SK-N-SH (cell line): ENCODE measurements at regions not wholly inside any gene's neighbourhood (a gene's known extent, or its start where the extent isn't known, plus 50 kb on each side); places are given as distances from the start of the nearest gene placed in this dataset.
A peak's percentile ranks its signal among the peaks of the same experiment; 100 is the strongest.

Source experiments
- CTCF ChIA-PET: fragments of 300-600, 350-600 bp; formaldehyde crosslinking; extraction: SDS; loops from one replicate; lab custom pipeline; 2021; lab: Yijun Ruan, JAX
- POLR2A ChIA-PET: fragments of 350-600 bp; sonication (Branson Sonifier 250); formaldehyde crosslinking; extraction: SDS; loops from one replicate; lab custom pipeline; 2020; ENCODE audit warnings: antibody characterized with exemption, inconsistent platforms; lab: Yijun Ruan, JAX
- DNase-seq: peaks from one replicate; pipeline ENCODE4 v3.0.0; 2012
- H2AFZ ChIP-seq: fragments of 200-600 bp; sonication (generic); 2 replicates; pipeline ENCODE4 v1.8.1; 2016; ENCODE audit warnings: antibody characterized with exemption, mild to moderate bottlenecking, low read depth
- H3F3A ChIP-seq: fragments of 200-600 bp; sonication (generic); replicated peaks from 2 replicates; pipeline ENCODE3; 2016; ENCODE audit warnings: antibody characterized with exemption, mild to moderate bottlenecking; ENCODE audit not compliant: insufficient read depth
- H3K27ac ChIP-seq, 2 experiments: fragments of 200-500 bp in 1 of 2; fragments of 200-600 bp in 1 of 2; sonication (Bioruptor generic) in 1 of 2; sonication (generic), shearing (Covaris generic) in 1 of 2; 2 replicates each; pipeline versions ENCODE4 v1.5.1 to v1.6.1; 2014 to 2016; ENCODE audit warnings: low read depth in 2 of 2, inconsistent platforms in 1 of 2, low read length in 1 of 2, mild to moderate bottlenecking in 1 of 2, mixed read lengths in 1 of 2
- H3K27me3 ChIP-seq: fragments of 200-600 bp; sonication (generic), shearing (Covaris generic); 2 replicates; pipeline ENCODE4 v1.6.1; 2016; ENCODE audit warnings: mixed run types; ENCODE audit not compliant: insufficient read depth
- H3K36me3 ChIP-seq, 2 experiments: fragments of 200-500 bp in 1 of 2; fragments of 200-600 bp in 1 of 2; sonication (Bioruptor generic) in 1 of 2; sonication (generic) in 1 of 2; replicated peaks in 1 of 2; 2 replicates each; pipeline versions ENCODE3 to v1.5.1; 2014 to 2016; ENCODE audit warnings: low read length in 1 of 2, mild to moderate bottlenecking in 1 of 2; ENCODE audit not compliant: insufficient read depth in 2 of 2, control insufficient read depth in 1 of 2
- H3K4me1 ChIP-seq, 2 experiments: fragments of 200-500 bp in 1 of 2; fragments of 200-600 bp in 1 of 2; sonication (Bioruptor generic) in 1 of 2; sonication (generic), shearing (Covaris generic) in 1 of 2; 2 replicates each; pipeline versions ENCODE4 v1.5.1 to v1.6.1; 2014 to 2016; ENCODE audit warnings: low read depth in 1 of 2, low read length in 1 of 2, mixed run types in 1 of 2; ENCODE audit not compliant: insufficient read depth in 2 of 2, control insufficient read depth in 1 of 2
- H3K4me2 ChIP-seq: fragments of 200-600 bp; sonication (generic), shearing (Covaris generic); 2 replicates; pipeline ENCODE4 v1.6.1; 2017; ENCODE audit warnings: mixed run types
- H3K4me3 ChIP-seq, 2 experiments: fragments of 200-500 bp in 1 of 2; fragments of 200-600 bp in 1 of 2; sonication (Bioruptor generic) in 1 of 2; sonication (generic), shearing (Covaris generic) in 1 of 2; 2 replicates each; pipeline versions ENCODE4 v1.5.1 to v1.8.1; 2014 to 2016; ENCODE audit warnings: low read depth in 2 of 2, inconsistent platforms in 1 of 2, low read length in 1 of 2, mild to moderate bottlenecking in 1 of 2, mixed read lengths in 1 of 2, moderate library complexity in 1 of 2
- H3K79me2 ChIP-seq: fragments of 200-600 bp; sonication (generic); 2 replicates; pipeline ENCODE4 v1.8.1; 2017; ENCODE audit warnings: mild to moderate bottlenecking; ENCODE audit not compliant: insufficient read depth
- H3K9ac ChIP-seq: fragments of 200-600 bp; sonication (generic); 2 replicates; pipeline ENCODE4 v1.6.1; 2017; ENCODE audit warnings: mixed run types
- H3K9me2 ChIP-seq: fragments of 200-600 bp; sonication (generic); 2 replicates; pipeline ENCODE4 v1.6.1; 2017; ENCODE audit warnings: mixed run types
- H3K9me3 ChIP-seq: fragments of 200-600 bp; sonication (generic); 2 replicates; pipeline ENCODE4 v1.6.1; 2017; ENCODE audit warnings: mixed run types, mild to moderate bottlenecking, moderate library complexity
- H4K20me1 ChIP-seq: fragments of 200-600 bp; sonication (generic); 2 replicates; pipeline ENCODE4 v1.6.1; 2017; ENCODE audit warnings: mild to moderate bottlenecking, mixed run types; ENCODE audit not compliant: insufficient read depth
- CHD2 ChIP-seq: fragments of 150-350 bp; IDR thresholded peaks from 2 replicates; pipeline ENCODE4 v1.6.1; 2018; ENCODE audit warnings: low read length; ENCODE audit not compliant: partially characterized antibody
- ELF1 ChIP-seq: IDR thresholded peaks from 2 replicates; pipeline ENCODE4 v1.4.0; 2012
- EZH2phosphoT487 ChIP-seq: fragments of 200-600 bp; sonication (generic); IDR thresholded peaks from 2 replicates; pipeline ENCODE4 v1.6.1; 2017; ENCODE audit warnings: low read depth, mixed run types, mild to moderate bottlenecking, antibody characterized with exemption, moderate library complexity, borderline replicate concordance
- GABPA ChIP-seq: IDR thresholded peaks from 2 replicates; pipeline ENCODE4 v1.4.0; 2012; ENCODE audit warnings: low read depth, mild to moderate bottlenecking
- GATA2 ChIP-seq: sonication (generic); formaldehyde crosslinking; IDR thresholded peaks from 2 replicates; pipeline ENCODE4 v1.5.0; 2020; ENCODE audit warnings: mild to moderate bottlenecking, missing genetic modification reagents
- MXI1 ChIP-seq: IDR thresholded peaks from 2 replicates; pipeline ENCODE4 v1.6.1; 2012; ENCODE audit warnings: mild to moderate bottlenecking, low read depth, low read length, improper control_type of control experiment
- NRF1 ChIP-seq: IDR thresholded peaks from 2 replicates; pipeline ENCODE4 v1.6.1; 2012; ENCODE audit warnings: low read depth, mild to moderate bottlenecking, low read length
- RAD21 ChIP-seq: IDR thresholded peaks from 2 replicates; pipeline ENCODE4 v1.6.1; 2012; ENCODE audit warnings: mild to moderate bottlenecking, low read length
- RCOR1 ChIP-seq: fragments of 150-350 bp; IDR thresholded peaks from 2 replicates; pipeline ENCODE4 v1.6.1; 2017; ENCODE audit warnings: antibody characterized with exemption, low read length
- RFX5 ChIP-seq: IDR thresholded peaks from 2 replicates; pipeline ENCODE4 v1.6.1; 2012; ENCODE audit warnings: mild to moderate bottlenecking, improper control_type of control experiment, low read length
- RXRA ChIP-seq: IDR thresholded peaks from 2 replicates; pipeline ENCODE4 v1.4.0; 2012; ENCODE audit warnings: low read depth, mild to moderate bottlenecking, borderline replicate concordance
- SIN3A ChIP-seq: IDR thresholded peaks from 2 replicates; pipeline ENCODE4 v1.6.1; 2012; ENCODE audit warnings: low read depth, mild to moderate bottlenecking, low read length, moderate library complexity, borderline replicate concordance
- TAF1 ChIP-seq: IDR thresholded peaks from 2 replicates; pipeline ENCODE4 v1.6.1; 2012; ENCODE audit warnings: low read depth, mild to moderate bottlenecking, low read length, moderate library complexity, borderline replicate concordance
- TCF12 ChIP-seq: IDR thresholded peaks from 2 replicates; pipeline ENCODE4 v1.4.0; 2012
- TEAD4 ChIP-seq: IDR thresholded peaks from 2 replicates; pipeline ENCODE4 v1.4.0; 2012; ENCODE audit warnings: mild to moderate bottlenecking, borderline replicate concordance; ENCODE audit not compliant: insufficient read depth
- WGBS: methylation state at CpG from one replicate; pipeline ENCODE4 v1.1.6; 2017; ENCODE audit warnings: low lambda C conversion rate; 5-methylcytosine and 5-hydroxymethylcytosine counted together
- TF ChIP-seq, protein P1 (sequence below): fragments of 200-600 bp; sonication (generic); IDR thresholded peaks from 2 replicates; pipeline ENCODE4 v1.6.1; 2017; ENCODE audit warnings: antibody characterized with exemption, mild to moderate bottlenecking, moderate library complexity
- TF ChIP-seq, protein P2 (sequence below): IDR thresholded peaks from 2 replicates; pipeline ENCODE4 v1.4.0; 2012; ENCODE audit warnings: low read depth, borderline replicate concordance

DNA sequence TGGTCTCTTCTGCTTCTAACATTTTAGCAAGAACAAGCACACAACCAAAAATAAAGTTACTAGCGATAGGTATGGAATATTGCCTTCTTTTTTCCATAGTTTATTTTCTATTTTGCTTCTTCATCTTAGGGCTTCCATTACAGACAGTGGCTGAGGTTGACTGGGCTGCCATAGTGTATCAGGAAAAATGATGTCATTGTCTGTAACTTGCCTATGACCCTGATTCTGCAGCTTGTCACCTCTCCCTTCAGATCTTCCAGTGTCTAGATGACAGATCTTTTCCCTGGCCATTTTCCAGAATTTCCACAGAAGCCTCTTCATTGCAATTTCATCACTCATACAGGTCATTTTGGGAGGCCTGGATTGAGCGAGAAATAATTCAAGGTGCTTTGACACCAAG, 308.5 kb downstream of the EPHA4 start:
- POLR2A ChIA-PET: no interaction called here

DNA sequence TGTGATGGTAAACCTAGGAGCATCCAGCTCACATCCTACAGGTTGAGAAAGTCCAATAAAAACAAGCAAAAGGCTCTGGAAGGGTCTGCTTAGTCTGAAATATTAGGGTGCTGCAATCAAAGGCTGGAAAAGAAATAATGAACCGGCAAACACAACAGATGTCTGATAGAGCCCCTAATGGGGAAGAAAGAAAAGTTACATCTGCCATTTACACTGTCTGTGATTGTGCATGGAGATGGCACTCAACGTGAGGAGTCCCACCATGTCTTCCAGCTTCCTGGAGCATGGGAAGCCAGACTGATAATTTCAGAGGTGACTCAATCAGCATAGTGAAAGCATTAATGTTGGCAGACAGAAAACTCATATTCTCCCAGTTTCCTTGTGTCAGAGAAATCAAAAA, 307.8 kb downstream of the EPHA4 start:
- Histone ChIP-seq H3K36me3 (no peaks in the 10 kb centered on the region), H2AFZ (no peak overlapping the region), H3K79me2 (no peaks in the 10 kb centered on the region), H3K9me3 (no peaks in the 10 kb centered on the region), H3K27ac (no peak overlapping the region)
- TF ChIP-seq GABPA: no peak
- TF ChIP-seq, protein P1, sequence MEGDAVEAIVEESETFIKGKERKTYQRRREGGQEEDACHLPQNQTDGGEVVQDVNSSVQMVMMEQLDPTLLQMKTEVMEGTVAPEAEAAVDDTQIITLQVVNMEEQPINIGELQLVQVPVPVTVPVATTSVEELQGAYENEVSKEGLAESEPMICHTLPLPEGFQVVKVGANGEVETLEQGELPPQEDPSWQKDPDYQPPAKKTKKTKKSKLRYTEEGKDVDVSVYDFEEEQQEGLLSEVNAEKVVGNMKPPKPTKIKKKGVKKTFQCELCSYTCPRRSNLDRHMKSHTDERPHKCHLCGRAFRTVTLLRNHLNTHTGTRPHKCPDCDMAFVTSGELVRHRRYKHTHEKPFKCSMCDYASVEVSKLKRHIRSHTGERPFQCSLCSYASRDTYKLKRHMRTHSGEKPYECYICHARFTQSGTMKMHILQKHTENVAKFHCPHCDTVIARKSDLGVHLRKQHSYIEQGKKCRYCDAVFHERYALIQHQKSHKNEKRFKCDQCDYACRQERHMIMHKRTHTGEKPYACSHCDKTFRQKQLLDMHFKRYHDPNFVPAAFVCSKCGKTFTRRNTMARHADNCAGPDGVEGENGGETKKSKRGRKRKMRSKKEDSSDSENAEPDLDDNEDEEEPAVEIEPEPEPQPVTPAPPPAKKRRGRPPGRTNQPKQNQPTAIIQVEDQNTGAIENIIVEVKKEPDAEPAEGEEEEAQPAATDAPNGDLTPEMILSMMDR: peak; percentile 32
- TF ChIP-seq, all 33 proteins: peak for 1
- ChIA-PET CTCF (interaction anchor here (0.9 kb wide), 1 partner anchor 19 kb away, joined by 3 read pairs; no protein-coding TSS in a partner anchor), POLR2A (no interaction called here)
- Histone ChIP-seq H3K4me1 (no peaks in the 10 kb centered on the region; a peak in 1 of 4 replicates), H3K4me3 (no peak overlapping the region), H3K4me2 (no peak overlapping the region), H3K27me3 (no peaks in the 10 kb centered on the region), H3F3A (no peaks in the 10 kb centered on the region), H3K9me2 (no peaks in the 10 kb centered on the region), H4K20me1 (no peaks in the 10 kb centered on the region), H3K9ac (no peak overlapping the region)
- WGBS: 2% methylated on average over 2 of the region's 2 CpGs
- no peak for DNase-seq

More for the DNA sequence above, 308.5 kb downstream of the EPHA4 start:
- H3K4me2 ChIP-seq: no peak overlapping the region
- no peak overlapping the region for H3K9ac ChIP-seq
- no peaks in the 10 kb centered on the region; a peak in 1 of 4 replicates for H3K4me1 ChIP-seq
- CTCF ChIA-PET: no interaction called here
- no peaks in the 10 kb centered on the region for H3F3A ChIP-seq
- H3K27me3 ChIP-seq: no peaks in the 10 kb centered on the region
- no peak overlapping the region for H3K4me3 ChIP-seq
- H3K36me3 ChIP-seq: no peaks in the 10 kb centered on the region
- WGBS: 13% methylated on average over 2 of the region's 2 CpGs
- H3K9me2 ChIP-seq: no peaks in the 10 kb centered on the region
- H3K27ac ChIP-seq: no peak overlapping the region
- TF ChIP-seq, protein P2, sequence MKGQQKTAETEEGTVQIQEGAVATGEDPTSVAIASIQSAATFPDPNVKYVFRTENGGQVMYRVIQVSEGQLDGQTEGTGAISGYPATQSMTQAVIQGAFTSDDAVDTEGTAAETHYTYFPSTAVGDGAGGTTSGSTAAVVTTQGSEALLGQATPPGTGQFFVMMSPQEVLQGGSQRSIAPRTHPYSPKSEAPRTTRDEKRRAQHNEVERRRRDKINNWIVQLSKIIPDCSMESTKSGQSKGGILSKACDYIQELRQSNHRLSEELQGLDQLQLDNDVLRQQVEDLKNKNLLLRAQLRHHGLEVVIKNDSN: no peak
- TF ChIP-seq TEAD4: no peak
- no peak for TF ChIP-seq SIN3A
- TF ChIP-seq TCF12: no peak
- no peak for TF ChIP-seq RCOR1
- TF ChIP-seq, protein P1: no peak
- TF ChIP-seq EZH2phosphoT487: no peak
- TF ChIP-seq GABPA: no peak
- no peak for TF ChIP-seq RFX5
- TF ChIP-seq CHD2: no peak
- no peak for TF ChIP-seq RAD21
- TF ChIP-seq GATA2 (CRISPR knock-in tag): no peak
- no peak for TF ChIP-seq TAF1
- no peak for TF ChIP-seq MXI1
- no peak for TF ChIP-seq ELF1
- no peak for TF ChIP-seq NRF1
- no peak for TF ChIP-seq RXRA
- no peaks in the 10 kb centered on the region for H3K9me3 ChIP-seq
- H2AFZ ChIP-seq: no peak overlapping the region
- DNase-seq: no peak
- no peaks in the 10 kb centered on the region for H4K20me1 ChIP-seq
- no peaks in the 10 kb centered on the region for H3K79me2 ChIP-seq
